ENCODE measurements at regions not wholly inside any gene's neighbourhood (a gene's known extent, or its start where the extent isn't known, plus 50 kb on each side); places are given as distances from the start of the nearest gene placed in this dataset.

DNA sequence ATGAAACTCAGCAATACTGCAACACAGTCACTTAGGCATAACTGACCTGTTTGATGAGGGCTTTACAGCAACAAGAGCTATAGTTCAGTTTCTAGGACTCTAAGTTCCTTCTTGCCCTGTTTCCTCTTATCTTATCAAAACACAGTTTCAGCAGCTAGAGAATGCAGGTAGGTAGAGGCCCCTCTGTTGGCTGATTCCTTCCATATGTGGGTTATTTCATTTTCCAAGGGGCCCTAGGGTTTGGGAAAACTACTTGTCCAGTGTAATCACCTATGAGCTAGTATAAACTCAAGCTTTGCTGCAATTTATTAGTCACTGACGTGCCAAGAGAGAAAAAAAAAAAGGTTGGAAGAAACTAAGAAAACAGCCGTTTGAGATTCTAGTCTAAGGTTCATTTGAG, 607.7 kb upstream of the USP24 start:
- DNase-seq (ENCODE audit: low read depth) = no peak

GRCh38 chr1:55821234-55821633, 606.1 kb upstream of the USP24 start:
- DNase-seq (ENCODE audit: low read depth) = no peak

GRCh38 chr1:55820501-55820900, 605.3 kb upstream of the USP24 start:
- DNase-seq (ENCODE audit: low read depth) = no peak

DNA sequence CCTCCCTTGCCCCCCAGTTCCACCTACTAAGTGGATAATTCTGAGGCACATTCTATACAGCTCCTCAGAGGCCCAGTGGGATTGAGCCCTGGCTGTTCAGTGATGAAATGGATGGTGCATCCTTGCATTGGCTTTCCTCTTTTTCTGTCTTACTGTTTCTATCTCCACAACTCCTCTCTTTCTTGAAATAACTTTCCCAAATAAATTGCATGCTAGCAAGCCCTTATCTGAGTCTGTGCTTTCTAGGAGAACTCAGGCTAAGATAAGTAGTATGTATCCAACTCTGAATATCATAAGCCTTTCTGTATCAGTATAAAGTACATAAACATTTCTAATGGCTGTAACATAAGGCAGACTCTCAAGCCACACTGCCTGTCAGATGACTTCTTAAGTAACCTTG, 603.8 kb upstream of the USP24 start:
- no peak for DNase-seq (ENCODE audit: low read depth)

DNA sequence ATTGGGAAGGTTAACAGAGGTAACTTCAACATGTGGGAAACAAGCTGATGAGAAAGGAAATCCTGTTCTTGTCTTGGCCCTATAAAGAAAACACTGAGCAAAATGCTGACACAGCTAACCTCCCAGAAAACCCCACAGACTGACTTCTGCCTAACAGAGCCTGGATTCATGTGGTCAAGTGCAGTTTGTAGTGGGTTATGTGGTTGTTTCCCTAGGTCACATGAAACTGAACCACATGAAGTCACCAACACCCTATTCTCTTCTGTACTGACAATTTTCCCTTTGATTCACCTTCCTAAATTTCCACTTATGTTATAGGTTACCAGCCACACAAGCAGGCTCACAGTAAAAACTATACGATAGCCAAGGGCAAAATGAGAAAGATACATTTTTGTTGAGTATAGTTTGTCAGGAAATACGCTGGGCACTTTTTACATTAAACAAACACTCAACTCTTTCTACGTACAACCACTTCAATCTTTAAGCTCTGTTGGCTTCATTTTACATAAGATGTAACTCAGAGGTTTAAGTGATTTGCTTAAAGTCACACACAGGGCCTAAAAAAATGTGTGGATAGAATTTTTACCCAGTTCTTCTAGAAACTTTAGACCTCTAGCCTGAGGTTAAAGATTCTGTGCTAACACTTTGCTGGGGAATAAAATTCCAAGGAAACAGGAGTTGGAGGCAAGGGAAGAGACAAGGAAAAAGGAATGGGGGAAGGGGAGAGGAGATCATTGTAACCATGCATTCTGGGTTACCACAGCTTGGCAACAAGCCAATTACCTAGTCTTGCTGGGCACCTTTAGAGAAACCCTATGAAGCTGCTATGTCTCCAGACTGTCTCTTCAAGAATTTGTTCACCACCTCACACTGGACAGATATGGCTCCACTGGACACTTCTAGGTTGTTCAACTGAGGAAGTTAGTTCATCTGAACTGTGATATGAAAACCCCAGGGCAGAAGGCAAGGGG, 601.6 kb upstream of the USP24 start:
- peak; percentile 7 for DNase-seq (ENCODE audit: low read depth)

- DNase-seq (ENCODE audit: low read depth) = no peak
Measured at GRCh38 chr1:55815745-55816455, 600.7 kb upstream of the USP24 start.

GRCh38 chr1:55814967-55815366, 599.8 kb upstream of the USP24 start:
- no peak for DNase-seq (ENCODE audit: low read depth)

DNA sequence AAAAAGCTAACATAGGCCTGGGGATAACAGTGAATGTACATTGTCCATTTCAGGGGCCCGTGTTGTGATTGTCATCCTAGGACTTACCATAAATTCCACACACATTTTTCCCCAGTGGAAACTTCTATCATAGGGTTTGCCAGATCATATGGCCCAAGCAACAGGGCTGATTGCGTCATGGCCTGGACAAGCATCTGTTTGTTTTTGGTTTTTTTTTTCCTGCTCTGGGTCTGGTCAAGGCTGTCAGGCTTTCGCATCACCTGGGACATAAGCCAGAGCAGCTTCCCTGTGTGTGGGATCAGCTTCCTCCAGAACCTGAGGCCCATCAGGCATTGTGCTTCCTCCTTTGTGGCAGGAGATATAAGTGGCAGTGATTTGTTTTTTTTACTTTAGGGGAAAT, 598.5 kb upstream of the USP24 start:
- DNase-seq (ENCODE audit: low read depth) = peak; percentile 75

- peak; percentile 41 for DNase-seq (ENCODE audit: low read depth)
Measured at GRCh38 chr1:55812281-55812680, 597.1 kb upstream of the USP24 start.

DNA sequence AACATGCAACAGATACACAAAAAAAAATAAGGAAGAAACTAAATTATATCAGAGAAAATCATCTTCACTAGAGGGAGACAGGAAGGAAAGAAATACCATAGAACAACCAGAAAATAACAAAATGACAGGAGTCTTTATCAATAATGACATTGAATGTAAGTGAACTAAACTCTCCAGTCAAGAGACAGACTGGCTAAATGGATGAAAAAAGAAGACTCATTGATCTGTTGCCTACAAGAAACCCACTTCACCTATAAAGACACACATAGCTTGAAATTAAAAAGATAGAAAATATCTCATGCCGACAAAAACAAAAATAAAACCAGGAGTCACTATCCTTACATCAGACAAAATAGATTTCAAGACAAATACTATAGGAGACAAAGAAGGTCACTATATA, 593.1 kb upstream of the USP24 start:
- no peak for DNase-seq (ENCODE audit: low read depth)

GRCh38 chr1:55803429-55803828, 588.3 kb upstream of the USP24 start:
- no peak for DNase-seq (ENCODE audit: low read depth)

DNA sequence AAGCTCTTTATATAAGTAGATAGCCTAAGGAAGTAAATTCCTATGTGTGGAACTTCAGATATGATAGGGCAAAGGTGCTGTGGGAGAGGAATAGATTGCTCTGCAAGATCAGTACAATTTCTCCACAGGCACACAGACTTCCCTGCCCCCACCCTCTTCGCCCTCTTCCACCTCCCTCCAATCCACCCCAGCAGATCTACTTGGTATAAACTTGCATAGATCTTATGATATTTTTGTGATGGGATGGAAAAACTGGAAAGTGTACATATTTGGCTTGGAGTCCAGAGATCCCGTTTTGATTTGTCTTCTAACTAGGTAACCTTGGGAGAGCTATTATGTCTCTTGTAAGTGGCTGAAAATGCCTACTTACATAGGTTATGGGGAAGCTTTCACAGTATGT, 586.3 kb upstream of the USP24 start:
- DNase-seq (ENCODE audit: low read depth) = no peak

DNA sequence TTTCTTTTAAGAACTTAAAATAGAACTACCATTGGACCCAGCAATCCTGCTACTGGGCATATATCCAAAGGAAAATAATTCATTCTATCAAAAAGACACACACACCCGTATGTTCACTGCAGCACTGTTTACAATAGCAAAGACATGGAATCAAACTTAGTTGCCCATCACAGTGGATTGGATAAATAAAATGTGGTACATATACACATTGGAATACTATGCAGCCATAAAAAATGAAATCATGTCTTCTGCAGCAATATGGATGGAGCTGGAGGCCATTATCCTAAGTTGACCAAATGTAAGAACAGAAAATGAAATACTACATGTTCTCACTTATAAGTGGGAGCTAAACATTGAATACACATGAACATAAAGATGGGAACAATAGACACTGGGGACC, 585.3 kb upstream of the USP24 start:
- no peak for DNase-seq (ENCODE audit: low read depth)

DNA sequence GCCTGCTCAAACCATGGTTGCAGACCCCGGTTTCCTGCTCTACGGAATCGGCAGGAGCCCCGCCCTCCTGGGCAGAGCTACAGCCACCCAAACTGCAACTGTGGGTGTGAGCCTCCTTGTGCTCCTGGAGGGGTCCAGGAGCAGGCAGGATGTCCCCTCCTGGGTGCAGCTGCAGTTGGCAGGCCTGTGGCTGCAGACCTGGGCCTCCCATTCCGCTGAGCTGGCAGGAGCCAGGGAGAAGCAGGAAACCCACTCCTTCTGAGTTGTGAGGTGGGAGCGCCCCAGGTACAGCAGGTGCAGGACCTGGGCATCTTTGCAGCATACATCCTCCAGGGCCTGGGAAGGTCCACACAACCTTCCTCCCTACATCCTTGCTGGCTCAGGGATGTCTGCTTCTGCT, 578.7 kb upstream of the USP24 start:
- no peak for DNase-seq (ENCODE audit: low read depth)

DNA sequence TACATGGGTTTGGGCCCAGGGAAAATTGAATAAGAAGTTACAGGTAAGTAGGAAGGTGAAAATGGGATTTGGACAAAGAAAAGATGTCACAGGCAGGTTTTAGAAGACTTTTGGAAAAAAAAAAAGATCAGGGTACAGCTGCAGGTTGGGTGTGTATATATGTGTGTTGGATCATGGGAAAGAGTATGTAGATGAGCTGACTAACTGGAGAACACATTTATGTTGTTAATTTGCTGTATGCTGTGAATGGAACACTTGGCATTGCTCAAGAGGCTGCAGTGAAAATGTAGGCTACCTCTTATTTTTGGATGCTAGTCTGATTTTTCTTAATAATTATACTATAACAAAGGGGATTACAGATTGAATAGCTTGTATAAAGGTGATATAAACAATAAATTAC, 577.7 kb upstream of the USP24 start:
- DNase-seq (ENCODE audit: low read depth) = no peak

- DNase-seq (ENCODE audit: low read depth) = no peak
Measured at GRCh38 chr1:55789466-55789865, 574.3 kb upstream of the USP24 start.

GRCh38 chr1:55786396-55786795, 571.2 kb upstream of the USP24 start:
- no peak for DNase-seq (ENCODE audit: low read depth)

DNA sequence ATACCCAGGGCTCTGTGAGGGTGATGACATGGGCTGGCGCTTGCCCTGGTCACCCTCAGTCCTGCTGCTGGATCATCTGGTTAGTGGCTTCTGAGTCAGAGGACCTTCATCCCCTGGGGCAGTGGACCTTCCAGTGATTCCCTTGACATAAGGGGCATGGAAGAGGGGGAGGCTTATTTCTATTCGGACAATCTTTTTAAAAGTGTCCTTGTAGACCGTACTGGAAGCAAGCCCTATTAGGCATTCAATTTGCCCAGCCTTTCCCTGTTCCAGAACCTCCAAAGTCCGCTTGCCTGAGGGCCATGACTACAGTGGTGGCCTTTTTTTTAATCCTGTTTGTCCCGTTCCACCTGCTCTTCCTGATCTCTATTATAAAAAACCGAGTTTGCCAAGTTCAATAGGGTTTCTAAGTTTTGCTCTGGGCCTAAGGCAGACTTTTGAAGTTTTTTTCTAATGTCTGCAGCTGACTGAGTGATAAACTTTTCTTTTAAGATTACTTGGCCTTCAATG, 569.8 kb upstream of the USP24 start:
- DNase-seq (ENCODE audit: low read depth) = peak; percentile 4

DNA sequence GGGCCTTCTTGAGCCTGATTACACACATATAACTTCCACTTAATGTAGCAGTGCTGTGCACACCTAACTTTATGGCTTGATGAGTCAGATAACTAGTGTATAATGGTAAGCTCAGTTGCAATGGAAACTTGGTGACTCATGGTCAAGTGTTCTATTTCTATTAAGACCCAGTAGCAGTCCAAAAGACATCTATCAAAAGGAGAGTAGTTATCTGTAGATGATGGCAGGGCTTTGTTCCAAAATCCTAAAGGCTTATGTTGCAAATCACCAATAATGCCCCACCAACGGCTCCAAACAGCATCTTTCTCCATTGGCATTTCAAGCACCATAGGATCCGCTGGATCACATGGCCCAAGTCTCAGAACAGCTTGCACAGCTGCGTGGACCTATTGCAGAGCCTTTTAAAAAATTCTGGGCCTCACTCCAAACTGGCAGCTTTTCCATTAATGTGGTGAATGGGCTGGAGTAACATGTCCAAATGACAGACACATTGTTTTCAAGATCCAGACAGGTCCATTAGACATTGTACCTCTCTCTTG, 566.8 kb upstream of the USP24 start:
- DNase-seq (ENCODE audit: low read depth) = peak; percentile 84

- DNase-seq (ENCODE audit: low read depth) = no peak
Measured at GRCh38 chr1:55781003-55781402, 565.8 kb upstream of the USP24 start.

DNA sequence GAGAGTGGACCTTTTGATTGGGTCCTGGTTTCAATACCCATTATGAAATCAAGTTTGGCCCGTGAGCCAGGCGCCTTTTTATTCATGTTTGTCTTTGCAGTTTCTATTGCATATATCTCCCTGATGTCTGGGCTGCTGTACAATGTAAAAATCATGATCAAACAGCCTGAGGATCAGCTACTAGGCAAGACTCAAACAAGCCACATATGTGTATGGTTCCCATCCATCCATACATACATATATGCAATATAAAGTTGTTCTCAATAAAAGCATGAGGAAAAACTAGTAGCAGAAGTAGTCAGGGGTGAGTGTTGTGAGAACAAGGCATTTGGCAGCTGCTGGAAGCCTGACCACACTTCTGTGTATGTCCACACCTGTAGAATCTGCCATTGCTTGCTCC, 562.4 kb upstream of the USP24 start:
- DNase-seq (ENCODE audit: low read depth) = no peak

DNA sequence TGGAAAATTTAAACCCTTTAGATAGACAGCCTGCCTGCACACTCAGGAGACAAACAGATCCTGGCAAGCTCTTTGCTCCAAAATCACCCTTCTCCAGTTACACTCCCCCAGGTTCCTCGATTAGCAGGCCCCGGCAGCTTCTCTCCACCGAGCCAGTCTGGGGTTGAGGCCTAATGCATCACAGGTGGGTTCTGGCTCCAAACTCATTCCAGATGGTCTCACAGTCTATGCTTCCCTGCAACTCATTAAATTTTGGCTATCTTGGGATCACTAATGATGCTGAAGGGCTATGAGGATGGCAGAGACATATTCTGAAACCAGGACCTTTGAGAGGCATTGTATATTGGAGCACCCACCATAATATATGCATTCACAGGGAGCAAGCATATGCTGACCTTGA, 559.8 kb upstream of the USP24 start:
- no peak for DNase-seq (ENCODE audit: low read depth)

GRCh38 chr1:55774446-55774845, 559.3 kb upstream of the USP24 start:
- DNase-seq (ENCODE audit: low read depth) = no peak

All from EH (cell line).